ENCODE measurements at regions not wholly inside any gene's neighbourhood (a gene's known extent, or its start where the extent isn't known, plus 50 kb on each side); places are given as distances from the start of the nearest gene placed in this dataset.

- Histone ChIP-seq H3K9me3 (ENCODE audit: severe bottlenecking) (no peaks in the 10 kb centered on the region), H3K4me1 (ENCODE audit: insufficient read depth, poor library complexity, severe bottlenecking) (no peaks in the 10 kb centered on the region), H3K4me3 (ENCODE audit: severe bottlenecking) (no peak overlapping the region), H3K27ac (ENCODE audit: poor library complexity, severe bottlenecking) (no peak overlapping the region), H3K27me3 (ENCODE audit: insufficient read depth, poor library complexity, severe bottlenecking) (no peaks in the 10 kb centered on the region), H3K36me3 (ENCODE audit: low read depth) (no peaks in the 10 kb centered on the region)
- DNase-seq (ENCODE audit: low spot score) (no peak), ATAC-seq (ENCODE audit: low read depth) (no peak)
- no peak for TF ChIP-seq CTCF (IDR thresholded peaks at IDR 0.05; ENCODE audit: poor library complexity, severe bottlenecking)
Observed at GRCh38 chr2:166634706-166635105, 140.7 kb upstream of the SCN7A start.

GRCh38 chr2:166632616-166633015 is 138.6 kb upstream of the SCN7A start:
- no peaks in the 10 kb centered on the region for H3K36me3 ChIP-seq (ENCODE audit: low read depth)
- H3K27ac ChIP-seq (ENCODE audit: poor library complexity, severe bottlenecking) = no peak overlapping the region
- no peak overlapping the region for H3K4me3 ChIP-seq (ENCODE audit: severe bottlenecking)
- no peaks in the 10 kb centered on the region for H3K27me3 ChIP-seq (ENCODE audit: insufficient read depth, poor library complexity, severe bottlenecking)
- ATAC-seq (ENCODE audit: low read depth) (no peak), DNase-seq (ENCODE audit: low spot score) (no peak)
- no peaks in the 10 kb centered on the region for H3K4me1 ChIP-seq (ENCODE audit: insufficient read depth, poor library complexity, severe bottlenecking)
- TF ChIP-seq CTCF (IDR thresholded peaks at IDR 0.05; ENCODE audit: poor library complexity, severe bottlenecking) = no peak
- H3K9me3 ChIP-seq (ENCODE audit: severe bottlenecking) = no peaks in the 10 kb centered on the region

GRCh38 chr2:166628478-166629136 is 134.6 kb upstream of the SCN7A start:
- no peak overlapping the region for H3K27ac ChIP-seq (ENCODE audit: poor library complexity, severe bottlenecking)
- no peak for TF ChIP-seq CTCF (IDR thresholded peaks at IDR 0.05; ENCODE audit: poor library complexity, severe bottlenecking)
- no peak for DNase-seq (ENCODE audit: low spot score)
- H3K9me3 ChIP-seq (ENCODE audit: severe bottlenecking) = no peaks in the 10 kb centered on the region
- H3K27me3 ChIP-seq (ENCODE audit: insufficient read depth, poor library complexity, severe bottlenecking) = no peaks in the 10 kb centered on the region
- H3K4me3 ChIP-seq (ENCODE audit: severe bottlenecking) = no peak overlapping the region
- no peaks in the 10 kb centered on the region for H3K4me1 ChIP-seq (ENCODE audit: insufficient read depth, poor library complexity, severe bottlenecking)
- H3K36me3 ChIP-seq (ENCODE audit: low read depth) = no peaks in the 10 kb centered on the region
- ATAC-seq (ENCODE audit: low read depth) = no peak

- Histone ChIP-seq H3K36me3 (ENCODE audit: low read depth) (no peaks in the 10 kb centered on the region), H3K4me1 (ENCODE audit: insufficient read depth, poor library complexity, severe bottlenecking) (no peaks in the 10 kb centered on the region), H3K4me3 (ENCODE audit: severe bottlenecking) (no peak overlapping the region), H3K9me3 (ENCODE audit: severe bottlenecking) (no peaks in the 10 kb centered on the region), H3K27me3 (ENCODE audit: insufficient read depth, poor library complexity, severe bottlenecking) (no peaks in the 10 kb centered on the region), H3K27ac (ENCODE audit: poor library complexity, severe bottlenecking) (no peak overlapping the region)
- no peak for TF ChIP-seq CTCF (IDR thresholded peaks at IDR 0.05; ENCODE audit: poor library complexity, severe bottlenecking)
- ATAC-seq (ENCODE audit: low read depth) (no peak), DNase-seq (ENCODE audit: low spot score) (no peak)
Observed at GRCh38 chr2:166627893-166628292, 133.8 kb upstream of the SCN7A start.

GRCh38 chr2:166625670-166626069 is 131.6 kb upstream of the SCN7A start:
- ATAC-seq (ENCODE audit: low read depth) (no peak), DNase-seq (ENCODE audit: low spot score) (no peak)
- H3K27ac ChIP-seq (ENCODE audit: poor library complexity, severe bottlenecking) = no peak overlapping the region
- no peaks in the 10 kb centered on the region for H3K27me3 ChIP-seq (ENCODE audit: insufficient read depth, poor library complexity, severe bottlenecking)
- no peak overlapping the region for H3K4me3 ChIP-seq (ENCODE audit: severe bottlenecking)
- no peaks in the 10 kb centered on the region for H3K9me3 ChIP-seq (ENCODE audit: severe bottlenecking)
- no peak for TF ChIP-seq CTCF (IDR thresholded peaks at IDR 0.05; ENCODE audit: poor library complexity, severe bottlenecking)
- H3K4me1 ChIP-seq (ENCODE audit: insufficient read depth, poor library complexity, severe bottlenecking) = no peaks in the 10 kb centered on the region
- H3K36me3 ChIP-seq (ENCODE audit: low read depth) = no peaks in the 10 kb centered on the region

Measured in RWPE2 (cell line).